ENCODE measurements at regions not wholly inside any gene's neighbourhood (a gene's known extent, or its start where the extent isn't known, plus 50 kb on each side); places are given as distances from the start of the nearest gene placed in this dataset.

GRCh38 chr9:13502484-13502883 lies 223.0 kb upstream of the MPDZ start:
- H3K4me3 ChIP-seq (replicated peaks in 1 of 3; ENCODE audit: insufficient read depth in 1 of 3, low read depth in 2 of 3, low read length in 3 of 3), result no peak overlapping the region
- ATAC-seq (no peak; the same call in 2 of the 3 replicates), FAIRE-seq (no peak), DNase-seq (ENCODE audit: low spot score) (no peak)
- no TSS peak for BruUV-seq (replicated peaks)
- no peak overlapping the region for H3K27ac ChIP-seq (ENCODE audit: extremely low read length, insufficient read depth, low read length)
- in situ Hi-C loops (cut with HindIII; ENCODE audit: extremely low pct_ligation_motif_present, low pct_unique_long_range_greater_than_20kb) (no loop called here), intact Hi-C loops (cut with micrococcal nuclease; ENCODE audit: unreplicated experiment) (no loop called here)
- H3K9ac ChIP-seq (ENCODE audit: insufficient read depth, low read depth, low read length), result no peak overlapping the region
- 0% methylated on average over 2 of the region's 6 CpGs for WGBS (ENCODE audit: low lambda C conversion rate)
- H3K27me3 ChIP-seq (ENCODE audit: control insufficient read depth in 1 of 2, insufficient read depth in 2 of 2, low read length in 2 of 2), result no peaks in the 10 kb centered on the region
- CTCF ChIA-PET (ENCODE audit: low intra/inter-chr PET ratio, low total read pairs), result no interaction called here
- H3K79me2 ChIP-seq (ENCODE audit: insufficient read depth, low read length), result no peaks in the 10 kb centered on the region
- no peaks in the 10 kb centered on the region for H3K9me3 ChIP-seq (ENCODE audit: low read length)
- no peak overlapping the region for H2AFZ ChIP-seq (ENCODE audit: low read length)
- no peak overlapping the region for H3K4me2 ChIP-seq (ENCODE audit: low read depth, low read length)
- H3K36me3 ChIP-seq (replicated peaks in 1 of 2; ENCODE audit: control insufficient read depth in 1 of 2, insufficient read depth in 2 of 2, low read length in 2 of 2), result no peaks in the 10 kb centered on the region
- POLR2A ChIA-PET, result no interaction called here
- H3K4me1 ChIP-seq (ENCODE audit: insufficient read depth, low read length), result no peaks in the 10 kb centered on the region
- H4K20me1 ChIP-seq (ENCODE audit: insufficient read depth, low read length), result no peaks in the 10 kb centered on the region
- TF ChIP-seq DNMT3B (CRISPR knock-in tag; conservative IDR thresholded peaks at IDR 0.05) (no peak), ZNF292 (CRISPR knock-in tag; IDR thresholded peaks at IDR 0.05; ENCODE audit: borderline replicate concordance, low read depth) (no peak), CBX5 (CRISPR knock-in tag; IDR thresholded peaks at IDR 0.05; ENCODE audit: borderline replicate concordance) (no peak), CCDC6 (CRISPR knock-in tag; IDR thresholded peaks at IDR 0.05) (no peak), ADNP (CRISPR knock-in tag; IDR thresholded peaks at IDR 0.05) (no peak), MTF1 (CRISPR knock-in tag; IDR thresholded peaks at IDR 0.05) (no peak), RCOR2 (CRISPR knock-in tag; IDR thresholded peaks at IDR 0.05) (no peak), ZNF740 (CRISPR knock-in tag; IDR thresholded peaks at IDR 0.05) (no peak), PBX2 (CRISPR knock-in tag; IDR thresholded peaks at IDR 0.05) (no peak), ZNF121 (CRISPR knock-in tag; IDR thresholded peaks at IDR 0.05) (no peak), RNF219 (CRISPR knock-in tag; IDR thresholded peaks at IDR 0.05) (no peak), RERE (CRISPR knock-in tag; IDR thresholded peaks at IDR 0.05; ENCODE audit: low read depth) (no peak), BCL6 (CRISPR knock-in tag; IDR thresholded peaks at IDR 0.05) (no peak), PRDM4 (CRISPR knock-in tag; IDR thresholded peaks at IDR 0.05; ENCODE audit: borderline replicate concordance) (no peak), AGO2 (optimal IDR thresholded peaks at IDR 0.05; ENCODE audit: low read depth, low read length) (no peak)
